ENCODE measurements at regions not wholly inside any gene's neighbourhood (a gene's known extent, or its start where the extent isn't known, plus 50 kb on each side); places are given as distances from the start of the nearest gene placed in this dataset.

GRCh38 chr10:64215088-64215487 lies 693.9 kb downstream of the REEP3 start:
- no peak for DNase-seq (ENCODE audit: low read depth)

GRCh38 chr10:64219271-64220025 lies 698.2 kb downstream of the REEP3 start:
- no peak for DNase-seq (ENCODE audit: low read depth)

GRCh38 chr10:64234489-64234888 lies 713.3 kb downstream of the REEP3 start:
- DNase-seq (ENCODE audit: low read depth) = no peak

GRCh38 chr10:64257704-64258103 lies 736.5 kb downstream of the REEP3 start:
- DNase-seq (ENCODE audit: low read depth) = no peak

DNA sequence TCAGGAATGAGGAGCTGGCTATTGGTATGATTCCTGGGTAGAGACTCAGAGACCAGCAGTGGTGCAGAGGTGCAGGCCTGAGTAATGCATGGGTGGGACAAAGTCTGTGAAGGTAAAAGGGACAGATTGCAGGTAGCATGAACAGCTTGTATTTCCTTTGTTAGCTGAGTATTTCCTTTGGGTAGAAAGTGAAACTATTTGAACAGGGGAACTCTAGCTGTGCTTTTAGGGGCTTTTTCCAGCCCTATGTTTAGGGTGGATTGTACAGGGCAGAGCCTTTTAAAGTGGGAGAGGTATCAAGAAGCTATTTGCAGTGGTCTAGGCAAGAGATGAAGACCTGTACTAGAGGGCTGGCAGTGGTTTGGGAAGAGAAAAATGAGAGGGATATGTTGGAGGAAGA lies 739.9 kb downstream of the REEP3 start:
- no peak for DNase-seq (ENCODE audit: low read depth)

GRCh38 chr10:64261676-64262075 lies 740.5 kb downstream of the REEP3 start:
- DNase-seq (ENCODE audit: low read depth) = no peak

- DNase-seq (ENCODE audit: low read depth) = no peak
These were observed 744.8 kb downstream of the REEP3 start for GRCh38 chr10:64265961-64266360.

DNA sequence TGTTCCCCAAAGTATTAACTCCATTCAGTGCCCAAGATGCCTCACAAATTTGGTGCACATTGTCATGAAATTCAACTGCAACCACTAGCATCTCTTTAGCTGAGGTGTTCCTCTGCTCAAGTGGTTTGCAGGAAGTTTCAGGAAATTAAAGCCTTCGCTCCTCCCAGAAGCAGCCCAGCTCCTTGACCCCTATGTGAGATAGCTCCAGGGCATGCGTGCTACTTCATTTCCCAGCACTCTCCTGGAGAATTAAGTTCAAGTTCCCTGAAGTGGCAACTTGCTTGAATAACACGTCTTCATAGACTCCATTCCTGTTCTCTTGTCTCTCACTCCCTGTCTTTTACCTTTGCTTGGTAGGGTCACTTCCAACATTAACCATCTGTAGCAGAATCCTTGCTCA lies 750.3 kb downstream of the REEP3 start:
- DNase-seq (ENCODE audit: low read depth) = no peak

DNA sequence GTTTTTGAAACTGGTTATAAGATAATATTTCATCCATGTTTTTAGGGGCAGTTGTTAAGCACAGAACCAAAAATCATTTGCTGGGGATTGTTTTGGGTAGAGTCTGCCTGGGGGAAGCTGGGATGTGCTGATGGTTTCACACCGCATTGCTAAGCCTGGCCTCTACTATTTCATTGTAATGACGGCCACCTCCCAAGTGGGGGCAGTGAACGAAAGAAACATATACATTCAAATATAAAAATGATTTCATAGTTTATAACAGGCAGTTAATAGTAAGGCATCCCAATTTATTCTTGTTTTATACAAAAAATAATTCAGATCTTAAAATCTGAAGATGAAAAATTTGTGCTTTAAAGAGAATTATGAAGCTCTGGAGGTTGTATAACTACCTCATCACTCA lies 750.8 kb downstream of the REEP3 start:
- no peak for DNase-seq (ENCODE audit: low read depth)

DNA sequence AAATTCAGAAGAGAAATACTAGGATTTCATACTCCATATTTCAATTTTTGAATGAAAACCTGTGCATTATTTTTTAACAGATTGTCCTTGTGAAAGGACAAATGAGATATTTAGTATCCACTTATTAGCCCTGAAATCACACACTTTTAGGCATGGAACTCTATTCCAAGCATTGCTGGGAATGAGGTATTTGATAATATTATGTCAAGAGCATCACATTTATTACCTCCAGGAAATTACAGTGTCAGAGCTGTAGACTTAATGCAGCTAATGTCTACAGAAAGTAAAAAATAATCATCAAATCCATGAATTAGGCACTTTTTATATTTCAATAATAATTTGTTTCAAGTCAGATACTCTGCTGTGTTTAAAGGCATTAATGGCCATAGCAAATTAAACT lies 753.8 kb downstream of the REEP3 start:
- DNase-seq (ENCODE audit: low read depth) = no peak

DNA sequence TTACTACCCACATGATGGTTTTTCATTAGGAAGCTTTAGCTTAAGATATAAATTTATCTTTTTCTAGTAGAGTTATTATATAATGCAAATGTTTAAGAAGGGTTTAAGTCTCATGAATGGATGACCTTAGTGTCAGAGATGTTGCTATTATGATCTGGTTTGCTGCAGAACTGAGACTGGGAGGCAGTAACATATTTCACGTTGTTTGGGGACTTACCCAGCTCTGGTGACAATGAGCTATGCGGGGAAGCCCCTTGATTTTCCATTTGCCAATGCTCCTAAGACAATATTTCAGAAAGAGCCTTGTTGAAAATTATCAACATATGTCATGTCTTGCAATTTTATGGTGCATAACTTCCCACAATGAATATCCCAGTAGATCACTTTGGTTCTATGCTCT lies 754.6 kb downstream of the REEP3 start:
- DNase-seq (ENCODE audit: low read depth) = no peak

- DNase-seq (ENCODE audit: low read depth) = no peak
These were observed 756.3 kb downstream of the REEP3 start for GRCh38 chr10:64277536-64277935.

DNA sequence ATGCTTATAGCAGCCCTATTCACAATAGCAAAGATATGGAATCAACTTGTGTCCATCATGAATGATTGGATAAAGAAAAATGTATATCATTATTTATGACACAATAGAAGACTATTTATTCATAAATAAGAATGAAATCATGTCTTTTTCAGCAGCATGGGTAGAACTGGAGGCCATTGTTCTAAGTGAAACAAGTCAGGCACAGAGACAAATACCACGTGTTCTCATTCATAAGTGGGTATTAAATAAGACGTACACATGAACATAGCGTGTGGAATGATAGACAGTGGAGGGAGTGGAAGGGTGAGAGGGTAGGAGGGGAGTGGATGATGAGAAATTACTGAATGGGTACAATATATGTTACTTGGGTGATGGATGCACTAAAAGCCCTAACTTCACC lies 762.4 kb downstream of the REEP3 start:
- no peak for DNase-seq (ENCODE audit: low read depth)

DNA sequence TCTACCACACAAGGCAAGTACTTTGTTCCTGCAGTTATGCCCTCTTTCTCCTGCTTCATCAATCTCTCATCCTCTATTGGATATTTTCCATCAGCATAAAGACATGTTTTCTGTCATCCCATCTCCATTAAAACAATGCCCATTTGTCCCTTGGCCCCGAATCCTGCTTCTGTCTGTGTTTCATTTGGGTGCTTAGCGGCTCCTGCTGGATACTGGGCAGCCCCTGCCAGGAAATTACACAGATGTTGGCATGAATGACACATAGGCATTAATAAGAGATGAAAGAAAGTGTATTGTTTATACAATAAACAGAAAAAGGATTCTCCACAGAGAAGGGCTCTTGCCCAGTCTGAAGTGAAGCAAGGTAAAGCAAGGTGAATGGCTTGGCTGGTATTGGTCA lies 765.3 kb downstream of the REEP3 start:
- no peak for DNase-seq (ENCODE audit: low read depth)

GRCh38 chr10:64288404-64288803 lies 767.2 kb downstream of the REEP3 start:
- DNase-seq (ENCODE audit: low read depth) = no peak

DNA sequence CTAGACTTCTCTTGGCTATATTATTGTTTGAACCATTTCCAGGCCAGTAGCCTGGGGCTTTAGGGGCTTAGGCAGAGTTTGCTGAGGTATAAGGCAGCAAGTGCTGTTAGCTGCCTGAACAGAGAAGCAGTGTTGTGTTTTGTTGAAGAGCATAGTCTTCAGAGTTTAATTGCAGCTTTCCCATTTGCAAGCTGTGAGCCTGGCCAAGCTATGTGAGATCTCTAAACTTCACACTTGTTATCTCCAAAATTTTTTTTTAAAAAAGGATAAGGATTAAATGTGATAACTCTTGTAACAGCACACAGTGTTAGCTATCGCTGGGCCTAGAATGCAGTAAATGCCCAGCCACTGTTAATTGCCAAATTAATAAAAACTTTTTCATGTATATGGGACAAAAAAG lies 782.4 kb downstream of the REEP3 start:
- no peak for DNase-seq (ENCODE audit: low read depth)

- no peak for DNase-seq (ENCODE audit: low read depth)
These were observed 785.6 kb downstream of the REEP3 start for GRCh38 chr10:64306729-64307327.

DNA sequence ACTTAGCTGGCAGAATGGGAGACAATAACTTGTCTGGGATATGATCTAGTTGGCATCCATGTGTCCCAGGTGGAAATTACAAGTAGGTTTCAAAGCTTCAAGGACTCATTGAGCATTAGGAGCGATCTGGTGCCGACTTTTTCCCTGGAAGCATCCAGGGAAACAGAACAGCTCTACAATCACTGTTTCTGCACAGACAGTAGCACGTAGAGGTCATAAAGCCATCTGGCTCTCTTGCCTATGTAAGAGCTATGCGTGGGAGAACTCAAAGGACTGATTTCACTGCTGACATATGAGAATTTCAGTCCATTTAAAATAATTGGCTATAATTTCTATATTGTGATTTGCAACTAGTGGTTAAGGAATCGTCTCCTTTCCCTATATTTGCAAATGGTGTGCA lies 791.7 kb downstream of the REEP3 start:
- DNase-seq (ENCODE audit: low read depth) = no peak

GRCh38 chr10:64313967-64314366 lies 792.8 kb downstream of the REEP3 start:
- DNase-seq (ENCODE audit: low read depth) = no peak

DNA sequence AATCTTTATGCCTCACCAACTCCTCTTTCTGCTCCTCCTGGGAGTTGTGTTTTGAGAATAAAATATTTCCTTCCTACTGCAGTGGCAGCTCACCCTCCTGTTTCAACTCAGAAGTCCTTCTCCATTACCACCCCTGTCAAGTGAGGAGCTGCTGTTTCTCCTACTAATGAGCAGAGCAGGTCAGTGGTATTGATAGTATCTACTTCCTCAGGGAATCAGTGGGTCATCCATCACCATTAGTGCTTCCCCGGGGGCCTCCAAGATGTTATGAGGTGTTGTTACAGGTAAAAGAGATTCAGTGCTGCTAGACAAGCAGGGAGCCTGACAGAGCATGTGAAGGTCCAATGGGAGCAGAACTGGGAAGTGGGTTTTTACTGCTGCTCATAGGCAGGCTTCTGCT lies 795.2 kb downstream of the REEP3 start:
- no peak for DNase-seq (ENCODE audit: low read depth)

DNA sequence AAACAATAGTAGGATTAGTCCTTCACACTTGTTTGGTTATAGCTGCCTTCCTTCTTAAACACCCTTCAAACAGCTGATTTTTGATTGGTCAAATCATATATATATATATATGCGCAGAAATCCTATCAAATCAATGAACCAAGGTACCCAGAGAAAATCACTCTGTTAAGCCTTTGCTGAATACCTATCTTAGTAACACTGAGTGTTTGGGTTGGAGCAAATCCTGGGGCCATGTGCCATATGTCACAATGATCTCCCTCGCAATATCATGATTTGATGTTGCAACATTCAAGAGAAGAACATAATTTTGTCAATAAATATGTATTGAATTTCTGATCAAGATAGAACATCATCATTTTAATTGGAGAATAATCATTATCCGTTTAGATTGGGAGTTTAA lies 795.6 kb downstream of the REEP3 start:
- no peak for DNase-seq (ENCODE audit: low read depth)

DNA sequence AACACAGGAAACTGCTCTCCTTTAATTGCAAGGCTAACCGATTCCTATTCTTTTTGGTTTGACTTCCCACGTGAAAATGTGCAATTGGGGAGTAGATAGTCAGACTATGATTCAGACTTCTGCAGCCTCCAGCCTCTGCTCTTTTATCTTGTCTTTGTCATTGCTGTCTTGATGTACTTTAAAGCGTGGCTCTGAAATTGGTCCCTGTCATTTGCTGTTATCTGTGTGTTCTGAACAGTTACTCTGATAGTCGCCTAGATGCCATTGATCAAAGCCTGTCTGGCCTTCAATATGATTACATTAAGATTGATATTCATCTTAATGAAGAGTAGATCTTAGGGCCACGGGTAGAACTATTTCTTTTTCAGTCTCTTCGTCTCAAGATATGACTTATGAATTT lies 799.2 kb downstream of the REEP3 start:
- DNase-seq (ENCODE audit: low read depth) = no peak

DNA sequence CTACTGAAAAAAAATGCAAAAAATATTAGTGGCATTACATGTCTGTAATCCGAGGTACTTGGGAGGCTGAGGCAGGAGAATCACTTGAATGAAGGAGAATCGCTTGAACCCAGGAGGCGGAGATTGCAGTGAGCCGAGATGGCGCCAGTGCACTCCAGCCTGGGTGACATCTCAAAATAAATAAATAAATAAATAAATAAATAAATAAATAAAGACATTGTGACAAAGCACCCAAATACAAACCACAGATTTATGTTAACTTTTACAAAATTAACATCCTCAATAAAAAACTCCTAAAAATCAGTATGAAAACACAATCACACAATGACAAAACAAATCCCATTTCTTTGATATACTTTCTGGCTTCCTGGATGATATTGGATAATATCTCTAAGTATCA lies 808.3 kb downstream of the REEP3 start:
- no peak for DNase-seq (ENCODE audit: low read depth)

DNA sequence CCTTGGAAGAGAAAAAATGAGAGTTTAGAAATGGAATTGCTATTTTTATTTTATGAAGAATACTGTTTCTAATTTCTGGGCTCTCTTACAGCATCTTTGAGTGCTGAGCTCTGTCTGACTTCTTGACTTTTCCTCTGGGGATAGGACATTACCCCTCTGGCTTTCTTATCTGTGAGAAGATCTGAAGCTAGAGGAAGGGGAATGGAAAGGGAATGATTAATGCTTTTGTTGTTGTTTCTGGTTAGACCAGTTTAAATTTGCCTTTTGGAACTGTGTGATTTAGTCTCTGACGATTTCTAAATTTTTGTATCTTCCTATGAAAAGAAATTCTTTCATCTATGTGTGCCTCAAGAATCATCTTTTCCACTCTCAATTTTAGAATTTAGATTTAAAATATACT lies 811.4 kb downstream of the REEP3 start:
- DNase-seq (ENCODE audit: low read depth) = no peak

Measured in fibroblast of the conjunctiva (primary cell).